SH-SY5Y (cell line): ENCODE measurements at regions not wholly inside any gene's neighbourhood (a gene's known extent, or its start where the extent isn't known, plus 50 kb on each side); places are given as distances from the start of the nearest gene placed in this dataset.

Source experiments
- GATA2 ChIP-seq: IDR thresholded peaks from 2 replicates; pipeline ENCODE4 v1.6.1; 2011; ENCODE audit warnings: mild to moderate bottlenecking, low read depth, low read length
- GATA3 ChIP-seq: IDR thresholded peaks from 2 replicates; pipeline ENCODE4 v1.6.1; 2011; ENCODE audit warnings: low read depth, mild to moderate bottlenecking, low read length, moderate library complexity

GRCh38 chr14:28502517-28502916 is 264.1 kb upstream of the FOXG1 start:
- TF ChIP-seq GATA2 (no peak), GATA3 (no peak)
